Stimulated activated CD8-positive, alpha-beta memory T cell treated with anti-CD3 and anti-CD28 coated beads, Interleukin-4, amount 100 ng/mL, for 48 hours (primary cell): ENCODE measurements at regions not wholly inside any gene's neighbourhood (a gene's known extent, or its start where the extent isn't known, plus 50 kb on each side); places are given as distances from the start of the nearest gene placed in this dataset.

Experiments used
- DNase-seq: peaks from one replicate; pipeline ENCODE4 v3.0.0-alpha.2; 2020

DNA sequence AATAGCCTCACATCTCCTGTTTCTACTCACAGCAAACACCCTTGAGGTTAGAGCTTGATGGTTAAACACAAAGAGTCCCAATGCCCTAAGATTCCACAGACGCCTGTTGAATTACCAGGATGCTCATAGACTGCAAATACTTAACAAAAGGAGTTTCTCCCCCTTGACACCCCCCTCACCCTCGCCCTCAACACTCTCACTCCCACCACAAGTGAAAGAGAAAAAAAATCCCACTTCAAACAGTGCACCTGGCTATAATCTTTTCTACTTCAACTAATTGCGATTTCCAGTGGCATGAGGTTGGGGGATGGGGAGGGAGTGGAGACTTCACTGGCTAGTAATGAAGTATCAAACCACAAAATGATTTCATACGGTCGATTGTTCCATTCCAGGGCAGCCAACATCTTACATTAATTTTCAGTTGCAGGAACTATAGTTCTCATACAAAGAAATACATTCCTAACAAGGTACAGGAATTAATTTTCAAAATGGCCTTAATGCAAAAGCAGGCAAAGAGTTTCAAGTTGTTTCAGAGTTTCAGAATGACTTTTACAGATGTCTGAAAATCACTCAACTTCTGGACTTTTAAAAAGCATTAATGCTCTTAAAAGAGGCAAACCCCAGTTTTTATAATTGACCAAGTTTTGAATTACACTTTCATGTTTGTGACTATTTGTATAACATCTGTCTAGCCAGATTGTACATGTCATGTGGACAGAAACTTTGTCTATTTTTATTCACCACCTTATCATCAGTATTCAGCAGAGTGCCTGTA is 390.7 kb downstream of the C12orf75 start:
- DNase-seq, result no peak

DNA sequence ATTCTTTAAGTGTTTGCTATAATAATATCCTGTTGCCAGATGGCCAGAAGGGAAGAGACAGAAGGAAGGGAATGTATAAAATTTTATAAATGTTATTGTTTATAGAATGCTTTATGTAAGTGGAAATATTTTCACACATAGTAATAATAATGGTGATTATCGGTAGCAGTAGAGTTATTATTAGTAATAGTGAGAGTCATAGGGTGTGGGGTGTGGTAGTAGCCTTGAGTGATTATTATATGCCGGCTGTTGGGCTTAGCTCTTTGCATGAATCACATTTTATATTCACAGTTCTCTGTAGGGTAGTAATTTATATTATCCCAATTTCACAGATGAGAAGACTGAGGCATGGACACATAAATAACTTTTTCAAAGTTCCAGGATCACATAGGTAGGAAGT is 391.4 kb downstream of the C12orf75 start:
- no peak for DNase-seq

DNA sequence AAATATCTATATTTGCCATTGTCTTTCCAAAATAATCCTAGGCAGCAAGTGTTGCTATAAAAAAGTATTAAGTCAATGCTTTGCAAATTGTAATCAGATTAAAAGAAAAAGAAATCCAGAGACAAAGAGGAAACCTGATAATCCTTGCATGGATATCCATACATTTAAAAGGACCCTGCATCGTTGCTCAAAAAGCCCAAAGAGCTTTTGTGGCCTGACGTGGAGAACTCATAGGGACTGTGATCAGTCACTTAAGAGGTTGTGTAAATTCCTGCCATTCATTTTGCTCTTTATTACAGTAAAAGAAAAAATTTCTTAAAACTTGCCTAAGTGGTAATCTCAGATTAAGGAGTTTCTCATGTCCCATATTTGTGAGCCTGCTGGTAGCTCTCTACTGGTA is 392.6 kb downstream of the C12orf75 start:
- DNase-seq, result no peak

DNA sequence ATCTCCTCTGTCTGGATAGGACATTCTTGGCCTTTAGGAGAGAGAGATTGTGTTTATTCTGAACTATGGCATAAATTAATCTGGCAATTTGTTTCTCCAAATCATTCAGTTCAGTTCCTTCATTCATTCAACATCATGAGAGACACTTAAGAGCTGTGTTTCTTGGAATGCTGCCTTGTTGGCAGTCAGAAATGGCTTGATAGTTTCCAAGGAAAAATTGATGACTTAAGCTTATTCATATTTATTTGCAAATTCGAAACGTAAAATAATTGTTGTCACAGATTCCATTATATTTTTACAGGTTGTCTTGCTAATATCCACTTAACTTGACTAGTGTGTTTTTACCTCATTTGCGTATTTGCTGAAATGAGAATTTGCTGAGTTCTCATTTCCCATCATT is 393.0 kb downstream of the C12orf75 start:
- no peak for DNase-seq

GRCh38 chr12:105724641-105725040 is 394.1 kb downstream of the C12orf75 start:
- no peak for DNase-seq

DNA sequence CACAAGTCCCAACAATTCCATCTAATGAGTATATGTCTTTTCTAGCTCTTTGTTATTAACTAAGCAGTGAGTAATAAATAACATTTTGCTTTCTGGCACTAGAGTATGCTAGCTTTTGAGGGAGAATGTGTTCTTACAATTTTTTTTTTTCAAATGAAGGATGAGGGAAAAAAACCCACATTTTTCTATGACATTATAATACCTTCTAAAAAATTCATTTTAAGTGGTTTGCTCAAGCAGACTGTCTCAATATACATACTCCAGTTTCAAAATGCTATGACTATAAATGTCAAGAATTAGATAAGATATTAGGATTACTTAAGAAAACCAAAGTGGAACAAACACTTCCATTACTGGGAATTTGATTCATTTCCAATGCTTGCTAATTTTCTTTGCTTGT is 394.6 kb downstream of the C12orf75 start:
- no peak for DNase-seq

- no peak for DNase-seq
Observed at GRCh38 chr12:105729181-105729771, 398.8 kb downstream of the C12orf75 start.

DNA sequence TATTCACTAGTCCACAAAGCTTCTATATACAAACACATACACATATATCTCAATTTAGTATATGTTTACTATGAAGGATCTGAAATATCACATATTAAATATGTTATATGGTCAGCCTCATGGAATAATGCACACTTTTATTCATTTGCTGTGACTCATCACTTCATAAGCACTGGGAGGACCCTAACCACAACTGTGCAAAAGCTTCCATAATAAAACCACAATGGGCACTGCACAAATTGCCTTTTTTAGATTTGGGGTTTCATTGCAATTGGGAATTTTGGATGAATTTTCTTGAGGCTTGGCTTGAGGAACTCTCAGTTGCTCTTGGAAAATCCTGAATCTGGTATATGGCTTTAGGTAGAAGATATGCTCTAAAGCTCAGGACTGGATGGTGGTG is 399.4 kb downstream of the C12orf75 start:
- no peak for DNase-seq

DNA sequence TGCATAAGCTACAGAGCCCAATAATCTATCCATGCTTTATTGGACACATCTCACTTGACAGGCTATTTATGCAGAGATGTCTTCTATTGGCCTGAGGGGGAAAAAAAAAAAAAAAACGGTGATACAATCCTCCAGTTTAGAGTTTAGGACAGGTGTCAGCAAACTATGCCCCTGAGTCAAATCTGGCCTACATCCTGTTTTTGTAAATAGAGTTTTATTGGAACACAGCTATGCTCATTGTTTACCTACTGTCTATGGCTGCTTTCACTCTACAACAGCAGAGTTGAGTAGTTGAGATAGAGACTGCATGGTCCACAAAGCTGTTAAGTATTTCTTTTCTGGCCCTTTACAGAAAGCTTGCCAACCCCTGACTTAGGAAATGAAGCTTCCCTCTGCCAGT is 403.1 kb downstream of the C12orf75 start:
- no peak for DNase-seq

DNA sequence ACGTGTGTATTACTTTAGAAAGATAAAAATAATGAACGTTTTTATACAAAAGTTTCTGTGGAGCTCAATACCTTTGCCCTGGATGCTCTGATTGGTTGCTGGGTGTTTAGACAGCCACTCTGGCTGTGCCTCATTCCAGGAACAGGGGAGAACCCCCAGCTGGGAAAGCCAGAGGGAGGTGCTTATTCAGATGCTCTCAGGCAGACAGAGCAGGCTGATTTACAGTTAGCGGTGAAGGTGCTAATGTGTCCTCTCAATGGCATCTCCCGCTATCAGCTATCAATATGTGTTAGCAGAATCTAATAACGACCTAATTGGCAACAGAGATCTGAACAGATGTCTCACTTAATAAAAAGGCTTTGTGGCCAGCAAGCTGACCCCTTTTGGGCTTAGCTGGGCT is 402.3 kb downstream of the NUAK1 start:
- DNase-seq, result no peak

- no peak for DNase-seq
Observed at GRCh38 chr12:105738051-105738450, 400.7 kb downstream of the NUAK1 start.

GRCh38 chr12:105740369-105740768 is 398.4 kb downstream of the NUAK1 start:
- no peak for DNase-seq

GRCh38 chr12:105740970-105741725 is 397.6 kb downstream of the NUAK1 start:
- DNase-seq, result no peak

- no peak for DNase-seq
Observed at GRCh38 chr12:105741786-105742566, 396.8 kb downstream of the NUAK1 start.

DNA sequence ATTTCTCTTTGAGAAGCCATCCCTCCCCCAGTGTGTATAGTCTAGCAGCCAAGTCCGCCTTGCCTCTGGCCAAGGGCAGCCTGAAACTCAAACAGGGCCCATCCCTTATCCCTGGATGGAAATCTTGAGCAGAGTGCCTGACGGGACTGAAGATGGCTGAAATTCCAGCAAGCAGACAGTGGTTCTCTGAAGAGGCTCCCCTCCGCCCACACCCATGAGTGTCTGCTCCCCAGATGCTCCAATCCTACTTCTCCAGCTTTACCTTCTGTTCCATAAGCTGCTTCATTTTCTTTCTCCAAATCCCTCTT is 396.2 kb downstream of the NUAK1 start:
- no peak for DNase-seq

DNA sequence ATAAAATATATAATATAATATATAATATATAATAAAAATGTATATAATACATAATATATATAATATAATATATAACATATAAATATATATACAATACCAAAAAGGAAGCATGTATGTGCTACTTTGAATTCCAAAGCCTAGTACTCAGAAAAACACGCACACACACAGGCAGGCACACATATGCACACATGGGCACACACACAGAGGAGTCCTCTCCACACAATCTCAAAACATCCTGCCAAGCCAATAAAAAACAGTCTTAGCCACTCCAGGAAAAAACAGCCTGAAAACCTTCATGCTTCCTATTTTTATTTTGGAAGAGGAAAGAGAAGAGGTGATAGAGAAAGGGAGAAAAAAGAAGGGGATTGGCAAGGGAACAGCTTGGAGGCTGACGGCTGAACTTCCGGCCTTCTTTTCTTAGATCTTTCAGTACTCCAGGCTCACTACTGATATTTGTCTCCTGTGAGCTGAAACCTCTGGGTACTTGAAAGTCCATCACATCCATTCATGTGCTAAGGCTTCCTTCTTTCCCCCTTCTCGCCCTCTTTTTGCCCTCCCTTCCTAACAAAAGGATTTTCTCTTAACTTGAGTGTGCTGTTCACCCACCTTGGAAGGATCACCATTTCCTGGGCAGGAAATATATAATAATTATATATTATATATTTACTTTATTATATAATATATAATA is 394.2 kb downstream of the NUAK1 start:
- no peak for DNase-seq

DNA sequence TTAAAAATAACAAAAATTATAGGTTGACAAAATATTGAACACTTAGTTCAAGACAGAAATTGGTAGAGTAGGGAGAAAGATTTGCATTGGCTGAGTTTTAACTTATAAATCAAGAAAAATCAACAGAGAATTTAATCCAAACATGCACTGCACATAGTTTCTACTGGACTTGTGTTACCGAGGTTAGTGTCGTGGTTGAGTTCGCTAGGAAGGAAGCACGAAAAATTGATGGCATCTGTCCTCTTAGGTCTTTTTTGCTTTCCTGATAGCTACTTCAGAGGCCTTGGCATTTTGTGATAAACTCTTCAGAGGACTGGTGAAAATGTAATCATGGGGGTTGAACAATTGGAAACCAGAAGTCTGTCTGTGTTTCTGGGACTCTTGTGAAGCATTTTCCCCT is 392.9 kb downstream of the NUAK1 start:
- DNase-seq, result no peak

DNA sequence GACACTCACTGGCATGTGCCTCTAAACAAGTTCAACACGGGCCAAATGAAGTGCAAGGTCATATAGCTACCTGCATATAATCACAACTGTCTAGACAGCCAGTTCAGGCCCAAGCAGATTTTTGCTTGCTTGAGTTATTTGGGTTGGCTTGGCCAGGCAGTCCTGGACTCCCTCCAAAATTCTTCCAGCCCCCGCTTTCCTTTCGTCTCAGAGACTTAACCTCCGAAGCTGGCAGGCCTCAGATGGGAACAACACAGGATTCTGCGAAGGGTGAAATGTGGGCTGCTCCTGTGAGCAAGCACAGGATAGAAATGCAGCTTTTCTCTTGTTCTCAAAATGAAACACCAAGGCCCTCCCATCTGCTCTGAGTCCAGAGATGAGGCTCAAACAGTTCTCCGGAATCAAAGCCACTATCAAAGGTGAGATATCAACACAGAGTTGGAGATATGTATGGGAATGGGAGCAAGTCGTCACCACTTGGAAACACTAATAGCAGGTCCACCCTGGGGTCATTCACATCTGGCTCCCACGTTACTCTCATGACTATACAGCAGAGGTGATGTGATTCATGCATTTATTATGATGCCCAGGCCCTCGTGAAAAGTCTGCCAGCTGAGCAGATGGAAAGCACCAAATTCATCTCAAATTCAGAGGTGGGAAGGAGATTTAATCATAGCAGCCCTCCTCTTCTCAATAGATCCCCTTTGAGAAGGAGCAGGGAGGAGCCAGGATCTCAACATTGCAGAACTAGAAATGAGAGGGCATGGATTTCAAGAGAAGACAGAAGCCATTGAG is 389.8 kb downstream of the NUAK1 start:
- DNase-seq, result no peak

DNA sequence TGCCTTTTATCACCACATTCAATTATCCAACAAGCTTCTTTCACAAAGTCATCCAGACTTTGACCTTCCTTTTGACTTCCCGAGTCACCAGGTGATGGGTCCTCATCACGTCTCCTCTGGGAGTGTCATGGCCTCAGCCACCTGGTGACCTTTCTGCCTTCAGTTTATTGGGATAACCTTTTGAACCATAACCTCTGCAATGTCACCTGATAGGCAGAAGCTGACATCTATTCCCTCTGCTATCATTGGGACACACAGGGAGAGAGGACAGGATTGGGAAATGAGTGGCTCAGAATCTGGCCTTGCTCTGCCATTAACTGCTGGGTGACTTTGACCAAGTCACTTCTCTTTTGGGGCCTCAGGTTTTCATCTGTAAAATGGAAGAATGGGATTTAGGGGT is 388.7 kb downstream of the NUAK1 start:
- DNase-seq, result no peak

DNA sequence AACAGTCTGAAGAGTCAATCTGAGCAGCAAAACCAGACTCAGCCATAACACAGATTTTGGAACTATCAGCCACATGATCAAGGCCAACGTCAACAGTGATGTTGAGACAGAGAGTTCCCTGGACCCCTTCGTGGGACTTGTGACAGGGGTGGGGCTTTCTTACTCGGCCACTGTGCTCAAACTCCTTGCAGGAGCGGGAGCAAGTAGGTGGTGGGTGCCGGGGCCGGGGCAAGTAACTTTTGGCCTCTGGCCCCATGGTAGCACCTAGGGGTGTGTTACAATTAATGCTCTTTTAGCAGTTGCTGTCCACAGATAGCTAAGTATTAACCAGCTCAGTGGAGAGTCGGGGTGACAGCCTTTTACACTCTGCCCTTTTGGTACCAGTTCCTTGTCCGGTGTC is 384.4 kb downstream of the NUAK1 start:
- no peak for DNase-seq

DNA sequence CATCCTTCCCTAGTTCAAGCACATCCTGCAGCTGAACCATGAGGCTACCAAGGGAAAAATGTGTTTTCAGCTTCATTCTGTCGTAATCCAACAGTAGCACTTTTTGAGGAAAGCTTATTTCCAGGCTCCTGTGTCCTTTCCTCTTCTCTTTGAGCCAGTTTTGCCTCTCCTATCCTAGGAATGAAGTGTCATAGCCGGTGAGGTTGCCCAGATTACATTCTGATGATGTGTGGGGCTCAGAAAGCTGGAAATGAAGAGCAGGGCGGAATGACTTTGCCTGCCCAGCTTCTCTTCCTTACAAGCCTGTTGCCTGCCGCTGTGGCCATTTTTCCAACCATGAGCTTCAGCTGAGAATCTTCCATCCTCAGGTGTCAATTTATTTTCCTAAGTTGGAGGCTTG is 381.8 kb downstream of the NUAK1 start:
- no peak for DNase-seq

DNA sequence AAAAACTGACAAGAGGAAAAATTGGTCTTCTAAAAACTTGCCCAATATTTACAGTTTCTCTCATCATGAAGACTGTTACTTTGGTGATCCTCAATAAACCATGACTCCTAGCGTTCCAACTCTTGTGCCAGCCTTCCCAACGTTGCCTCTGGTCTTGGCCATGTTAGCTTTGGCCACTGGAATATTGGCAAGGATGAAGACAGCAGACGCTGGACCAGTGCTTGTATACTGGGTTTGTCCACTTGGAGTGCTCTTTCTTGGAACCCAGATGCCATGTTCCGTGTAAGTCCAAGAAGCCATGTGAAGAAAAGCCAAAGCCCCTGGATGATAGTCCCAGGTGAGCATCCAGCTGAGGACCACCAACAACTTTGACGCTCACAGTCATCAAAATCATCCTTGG is 379.6 kb downstream of the NUAK1 start:
- no peak for DNase-seq
